HepG2 (cell line): ENCODE measurements at regions not wholly inside any gene's neighbourhood (a gene's known extent, or its start where the extent isn't known, plus 50 kb on each side); places are given as distances from the start of the nearest gene placed in this dataset.
A peak's percentile ranks its signal among the peaks of the same experiment; 100 is the strongest.

Source experiments
- ATRX ChIP-seq: sonication (generic); formaldehyde crosslinking; IDR thresholded peaks from 2 replicates; pipeline ENCODE4 v1.4.0; 2020; ENCODE audit warnings: missing genetic modification reagents, borderline replicate concordance
- FOXK1 ChIP-seq: sonication (generic); formaldehyde crosslinking; IDR thresholded peaks from 2 replicates; pipeline ENCODE4 v1.4.0; 2020; ENCODE audit warnings: low read depth, missing genetic modification reagents, borderline replicate concordance
- LCORL ChIP-seq, 2 experiments: fragments of 450-650 bp in 1 of 2; sonication (generic) in 1 of 2; formaldehyde crosslinking in 1 of 2; IDR thresholded peaks; 2 replicates each; pipeline versions ENCODE4 v1.5.0 to v1.6.1; 2017 to 2020; ENCODE audit warnings: antibody characterized with exemption in 1 of 2, missing genetic modification reagents in 1 of 2
- NFATC3 ChIP-seq: sonication (generic); formaldehyde crosslinking; IDR thresholded peaks from 2 replicates; pipeline ENCODE4 v1.5.1; 2020; ENCODE audit warnings: mild to moderate bottlenecking, missing genetic modification reagents
- REST ChIP-seq, 2 experiments: IDR thresholded peaks; 2 replicates each; pipeline ENCODE4 v1.6.1; 2011 to 2012; ENCODE audit warnings: low read length in 2 of 2, borderline replicate concordance in 1 of 2, low read depth in 1 of 2, mild to moderate bottlenecking in 1 of 2, moderate library complexity in 1 of 2
- SP4 ChIP-seq: sonication (generic); formaldehyde crosslinking; IDR thresholded peaks from 2 replicates; pipeline ENCODE4 v1.8.1; 2023; ENCODE audit warnings: mild to moderate bottlenecking, missing genetic modification reagents
- TIGD3 ChIP-seq: sonication (generic); formaldehyde crosslinking; IDR thresholded peaks from 2 replicates; pipeline ENCODE4 v1.5.1; 2020; ENCODE audit warnings: mild to moderate bottlenecking, missing genetic modification reagents, borderline replicate concordance
- TRIM24 ChIP-seq: sonication (generic); formaldehyde crosslinking; IDR thresholded peaks from 2 replicates; pipeline ENCODE4 v1.8.0; 2022; ENCODE audit warnings: mild to moderate bottlenecking, missing genetic modification reagents
- WIZ ChIP-seq: sonication (generic); formaldehyde crosslinking; IDR thresholded peaks from 2 replicates; pipeline ENCODE4 v1.5.1; 2020; ENCODE audit warnings: mild to moderate bottlenecking, missing genetic modification reagents
- ZNF407 ChIP-seq: sonication (generic); formaldehyde crosslinking; IDR thresholded peaks from one replicate; pipeline ENCODE4 v1.5.1; 2020; ENCODE audit warnings: mild to moderate bottlenecking, missing genetic modification reagents; ENCODE audit errors: not compliant biosample characterization
- ZNF414 ChIP-seq: sonication (generic); formaldehyde crosslinking; IDR thresholded peaks from 2 replicates; pipeline ENCODE4 v1.5.0; 2020; ENCODE audit warnings: missing genetic modification reagents
- ZNF501 ChIP-seq: sonication (generic); formaldehyde crosslinking; IDR thresholded peaks from 2 replicates; pipeline ENCODE4 v1.5.1; 2020; ENCODE audit warnings: mild to moderate bottlenecking, moderate library complexity, missing genetic modification reagents
- ZNF558 ChIP-seq: sonication (generic); formaldehyde crosslinking; IDR thresholded peaks from 2 replicates; pipeline ENCODE4 v1.9.0; 2022; ENCODE audit warnings: mild to moderate bottlenecking, missing genetic modification reagents, borderline replicate concordance
- ZNF569 ChIP-seq: sonication (generic); formaldehyde crosslinking; IDR thresholded peaks from 2 replicates; pipeline ENCODE4 v1.5.0; 2020; ENCODE audit warnings: mild to moderate bottlenecking, missing genetic modification reagents, moderate library complexity, borderline replicate concordance

GRCh38 chr14:32254952-32255679 is 52.0 kb upstream of the RNU6-8 start (continued):
- TF ChIP-seq REST (IDR thresholded peaks at IDR 0.05; ENCODE audit: borderline replicate concordance in 1 of 2, low read depth in 1 of 2, low read length in 2 of 2): no peak
- TF ChIP-seq ZNF501 (CRISPR knock-in tag): peak; percentile 82
- TF ChIP-seq TIGD3: no peak
- no peak for TF ChIP-seq ZNF414 (CRISPR knock-in tag)
- TF ChIP-seq ZNF558: 0 out of 2 replicates have a peak, but pooled peaks have one; percentile 39
- peak; percentile 96 for TF ChIP-seq WIZ (CRISPR knock-in tag)
- TF ChIP-seq TRIM24: no peak
- no peak for TF ChIP-seq LCORL (IDR thresholded peaks at IDR 0.05)
- 0 out of 2 replicates have a peak, but pooled peaks have one; percentile 35 for TF ChIP-seq LCORL (CRISPR knock-in tag; IDR thresholded peaks at IDR 0.05)
- TF ChIP-seq FOXK1 (CRISPR knock-in tag): 0 out of 2 replicates have a peak, but pooled peaks have one; percentile 11
- TF ChIP-seq ATRX: no peak
- TF ChIP-seq SP4 (CRISPR knock-in tag): peak; percentile 52; the same call in 1 of the 2 replicates
- no peak for TF ChIP-seq ZNF569
- TF ChIP-seq ZNF407 (CRISPR knock-in tag): no peak
- no peak for TF ChIP-seq NFATC3 (CRISPR knock-in tag)
